Mesendoderm (in vitro differentiated cells): ENCODE measurements at regions not wholly inside any gene's neighbourhood (a gene's known extent, or its start where the extent isn't known, plus 50 kb on each side); places are given as distances from the start of the nearest gene placed in this dataset.

Source experiments
- DNase-seq: peaks from one replicate; pipeline ENCODE4 v3.0.0; 2013
- H2AK5ac ChIP-seq: 2 replicates; pipeline ENCODE4 v1.6.1; 2013; ENCODE audit warnings: low read length, inconsistent platforms
- H2BK120ac ChIP-seq: 2 replicates; pipeline ENCODE4 v1.6.1; 2013; ENCODE audit warnings: low read depth, mild to moderate bottlenecking, low read length, moderate library complexity, mixed read lengths
- H2BK15ac ChIP-seq: replicated peaks from 2 replicates; pipeline ENCODE4 v1.6.1; 2013; ENCODE audit warnings: low read depth, mild to moderate bottlenecking, moderate library complexity
- H2BK5ac ChIP-seq: 2 replicates; pipeline ENCODE4 v1.6.1; 2013; ENCODE audit warnings: low read length, inconsistent platforms
- H3K18ac ChIP-seq: 2 replicates; pipeline ENCODE4 v1.6.1; 2013; ENCODE audit warnings: mild to moderate bottlenecking, low read length, mixed read lengths
- H3K23ac ChIP-seq: one replicate; pipeline ENCODE4 v1.6.1; 2013; ENCODE audit warnings: low read length
- H3K27ac ChIP-seq: 2 replicates; pipeline ENCODE4 v1.5.1; 2013; ENCODE audit warnings: low read depth, mild to moderate bottlenecking, inconsistent platforms, low read length, moderate library complexity
- H3K27me3 ChIP-seq: 2 replicates; pipeline ENCODE4 v1.6.1; 2013; ENCODE audit warnings: low read length, control low read depth, mild to moderate bottlenecking, inconsistent platforms; ENCODE audit not compliant: insufficient read depth, poor library complexity
- H3K36me3 ChIP-seq: 2 replicates; pipeline ENCODE4 v1.6.1; 2013; ENCODE audit warnings: low read length, inconsistent platforms; ENCODE audit not compliant: control insufficient read depth, insufficient read depth
- H3K4ac ChIP-seq: one replicate; pipeline ENCODE4 v1.6.1; 2013; ENCODE audit warnings: low read depth, mild to moderate bottlenecking, low read length, moderate library complexity
- H3K4me1 ChIP-seq: 2 replicates; pipeline ENCODE4 v1.6.1; 2013; ENCODE audit warnings: low read depth, low read length, inconsistent platforms; ENCODE audit not compliant: control insufficient read depth
- H3K4me2 ChIP-seq: 2 replicates; pipeline ENCODE4 v1.6.1; 2013; ENCODE audit warnings: low read length
- H3K4me3 ChIP-seq: 2 replicates; pipeline ENCODE4 v1.5.1; 2013; ENCODE audit warnings: mild to moderate bottlenecking, low read length
- H3K56ac ChIP-seq: one replicate; pipeline ENCODE4 v1.6.1; 2013; ENCODE audit warnings: low read length
- H3K79me1 ChIP-seq: 2 replicates; pipeline ENCODE4 v1.6.1; 2013; ENCODE audit warnings: low read length, inconsistent platforms
- H3K79me2 ChIP-seq: 2 replicates; pipeline ENCODE4 v1.6.1; 2013; ENCODE audit warnings: mild to moderate bottlenecking, low read length; ENCODE audit not compliant: control insufficient read depth, insufficient read depth
- H3K9ac ChIP-seq: 2 replicates; pipeline ENCODE4 v1.6.1; 2013; ENCODE audit warnings: low read length, inconsistent platforms
- H4K5ac ChIP-seq: one replicate; pipeline ENCODE4 v1.6.1; 2013; ENCODE audit warnings: low read length
- H4K8ac ChIP-seq: one replicate; pipeline ENCODE4 v1.6.1; 2013; ENCODE audit warnings: low read depth, mild to moderate bottlenecking, control low read depth, low read length, moderate library complexity
- WGBS: extraction: QIAGEN DNeasy Blood & Tissue Kit; methylation state at CpG from one replicate; pipeline ENCODE4 v1.1.7; 2013; ENCODE audit warnings: low lambda C conversion rate, missing lambda C conversion rate; ENCODE audit not compliant: insufficient coverage; ENCODE audit errors: extremely low coverage; 5-methylcytosine and 5-hydroxymethylcytosine counted together

DNA sequence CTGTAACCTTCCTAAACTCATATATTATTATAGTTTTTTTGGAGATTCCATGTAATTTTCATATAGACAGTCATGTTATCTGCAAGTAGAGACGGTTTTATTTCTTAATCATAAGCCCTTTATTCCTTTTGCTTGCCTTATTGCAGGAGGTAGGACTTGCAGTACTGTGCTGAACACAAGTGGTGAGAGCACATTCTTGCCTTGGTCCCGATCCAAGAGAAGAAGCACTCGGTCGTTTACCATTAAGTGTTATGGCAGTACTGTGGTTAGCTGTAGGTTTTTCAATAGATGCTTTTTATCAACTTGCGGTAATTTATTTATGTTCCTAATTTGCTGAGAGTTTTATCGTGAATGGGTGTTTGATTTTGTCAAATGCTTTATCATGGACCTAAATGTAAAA is 305.7 kb downstream of the DYSF start:
- no peak overlapping the region for H2AK5ac ChIP-seq
- no CpG with 5 or more reads among the region's 6 CpGs for WGBS
- DNase-seq, result no peak

DNA sequence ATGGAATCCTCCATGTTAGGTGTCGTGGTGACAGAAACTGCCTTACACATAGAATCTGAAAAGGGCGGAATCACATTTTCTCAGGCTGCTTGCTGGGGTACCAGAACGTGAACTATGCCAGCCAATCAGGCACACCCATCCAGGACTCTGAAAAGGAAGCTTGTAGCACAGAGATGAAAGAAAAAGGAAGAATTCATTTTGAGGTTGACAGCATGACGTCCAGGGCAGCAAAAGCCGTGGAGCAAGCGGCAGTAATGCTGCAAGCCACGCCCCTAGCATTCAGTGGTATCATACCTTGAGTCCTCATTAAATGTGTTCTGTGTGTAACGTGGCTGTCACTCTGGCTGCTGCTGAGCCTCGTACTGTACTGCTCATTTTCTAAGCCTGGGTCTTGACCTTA is 304.0 kb downstream of the DYSF start:
- no peak overlapping the region for H2AK5ac ChIP-seq
- H3K23ac ChIP-seq, result no peak overlapping the region
- no peaks in the 10 kb centered on the region for H3K79me1 ChIP-seq
- no peak overlapping the region for H3K56ac ChIP-seq
- no peak overlapping the region for H2BK5ac ChIP-seq
- no peaks in the 10 kb centered on the region for H3K79me2 ChIP-seq
- no peaks in the 10 kb centered on the region for H3K27me3 ChIP-seq
- H3K4me3 ChIP-seq, result no peak overlapping the region
- H3K36me3 ChIP-seq, result no peaks in the 10 kb centered on the region
- no peak overlapping the region for H3K4me2 ChIP-seq
- H2BK120ac ChIP-seq, result no peak overlapping the region
- WGBS, result no CpG with 5 or more reads among the region's 9 CpGs
- H3K18ac ChIP-seq, result no peak overlapping the region
- H3K4ac ChIP-seq, result no peak overlapping the region
- no peak for DNase-seq
- H3K4me1 ChIP-seq, result no peaks in the 10 kb centered on the region
- H3K9ac ChIP-seq, result no peak overlapping the region
- H3K27ac ChIP-seq, result no peak overlapping the region
- H2BK15ac ChIP-seq, result no peak overlapping the region
- H4K5ac ChIP-seq, result no peak overlapping the region
- no peak overlapping the region for H4K8ac ChIP-seq

More for the DNA sequence above, 305.7 kb downstream of the DYSF start:
- no peaks in the 10 kb centered on the region for H3K79me2 ChIP-seq
- no peak overlapping the region for H2BK5ac ChIP-seq
- no peak overlapping the region for H3K23ac ChIP-seq
- H3K4ac ChIP-seq, result no peak overlapping the region
- no peaks in the 10 kb centered on the region for H3K27me3 ChIP-seq
- no peak overlapping the region for H3K4me2 ChIP-seq
- H3K9ac ChIP-seq, result no peak overlapping the region
- H3K36me3 ChIP-seq, result no peaks in the 10 kb centered on the region
- H3K18ac ChIP-seq, result no peak overlapping the region
- no peaks in the 10 kb centered on the region for H3K79me1 ChIP-seq
- no peak overlapping the region for H3K56ac ChIP-seq
- H2BK120ac ChIP-seq, result no peak overlapping the region
- no peak overlapping the region for H3K4me3 ChIP-seq
- H3K4me1 ChIP-seq, result no peaks in the 10 kb centered on the region
- no peak overlapping the region for H2BK15ac ChIP-seq
- H4K5ac ChIP-seq, result no peak overlapping the region
- H4K8ac ChIP-seq, result no peak overlapping the region
- H3K27ac ChIP-seq, result no peak overlapping the region

DNA sequence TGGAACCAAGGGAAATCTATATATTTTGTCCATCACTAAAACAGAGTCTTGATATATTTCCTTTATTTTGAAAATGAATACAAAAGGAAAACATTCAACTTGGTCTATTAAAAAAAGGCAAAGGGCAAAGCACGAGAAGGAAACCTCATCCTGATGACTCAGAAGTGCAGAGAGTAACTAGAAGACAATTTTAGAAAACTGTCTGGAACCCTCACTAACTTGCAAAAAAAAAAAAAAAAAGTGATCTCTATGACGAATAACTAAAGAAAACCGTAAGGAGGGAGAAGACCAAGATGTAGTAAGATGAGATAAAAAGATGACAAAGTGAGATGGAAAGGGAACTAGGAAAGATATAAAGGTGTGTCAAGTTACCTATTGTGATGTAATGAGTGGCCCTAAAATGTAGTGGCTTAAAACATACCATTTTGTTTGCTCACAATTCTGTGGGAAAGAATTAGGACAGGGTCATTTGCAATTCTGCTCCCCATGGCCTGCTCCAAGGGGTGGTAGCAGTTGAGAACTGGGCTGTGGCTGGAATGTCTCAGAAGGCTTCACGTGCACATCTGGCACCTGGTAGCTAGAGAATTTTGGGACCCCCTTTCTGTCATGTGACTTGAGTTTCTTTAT is 303.0 kb downstream of the DYSF start:
- H3K79me2 ChIP-seq, result no peaks in the 10 kb centered on the region
- H2BK15ac ChIP-seq, result no peak overlapping the region
- H3K18ac ChIP-seq, result no peak overlapping the region
- no peak overlapping the region for H3K4me3 ChIP-seq
- no peak overlapping the region for H3K27ac ChIP-seq
- no peaks in the 10 kb centered on the region for H3K4me1 ChIP-seq
- no peak overlapping the region for H3K4ac ChIP-seq
- H4K8ac ChIP-seq, result no peak overlapping the region
- H3K4me2 ChIP-seq, result no peak overlapping the region
- H3K56ac ChIP-seq, result no peak overlapping the region
- no peak overlapping the region for H3K9ac ChIP-seq
- H2BK120ac ChIP-seq, result no peak overlapping the region
- H4K5ac ChIP-seq, result no peak overlapping the region
- no peaks in the 10 kb centered on the region for H3K79me1 ChIP-seq
- WGBS, result no CpG with 5 or more reads among the region's 4 CpGs
- no peak overlapping the region for H2AK5ac ChIP-seq
- no peaks in the 10 kb centered on the region for H3K36me3 ChIP-seq
- no peak overlapping the region for H3K23ac ChIP-seq
- DNase-seq, result no peak
- no peaks in the 10 kb centered on the region for H3K27me3 ChIP-seq
- no peak overlapping the region for H2BK5ac ChIP-seq

DNA sequence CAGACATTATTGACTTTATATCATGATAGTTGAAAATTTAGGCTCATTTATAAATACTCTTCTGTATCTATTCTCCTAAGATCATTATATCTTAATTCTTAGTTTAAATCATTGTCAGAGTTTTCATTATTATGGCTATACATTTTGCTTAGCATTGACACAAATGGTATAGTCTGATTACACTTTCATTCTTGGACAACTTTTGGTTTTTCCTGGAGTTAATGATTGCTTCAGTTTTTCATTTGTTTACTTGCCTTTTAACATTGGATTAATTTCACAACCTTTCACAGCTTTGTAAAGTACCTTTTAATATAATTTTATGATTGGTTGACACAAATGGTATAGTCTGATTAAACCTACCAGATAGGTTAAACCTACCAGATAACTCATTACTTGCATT is 298.2 kb downstream of the DYSF start:
- Histone ChIP-seq H3K18ac (no peak overlapping the region), H3K56ac (no peak overlapping the region)

DNA sequence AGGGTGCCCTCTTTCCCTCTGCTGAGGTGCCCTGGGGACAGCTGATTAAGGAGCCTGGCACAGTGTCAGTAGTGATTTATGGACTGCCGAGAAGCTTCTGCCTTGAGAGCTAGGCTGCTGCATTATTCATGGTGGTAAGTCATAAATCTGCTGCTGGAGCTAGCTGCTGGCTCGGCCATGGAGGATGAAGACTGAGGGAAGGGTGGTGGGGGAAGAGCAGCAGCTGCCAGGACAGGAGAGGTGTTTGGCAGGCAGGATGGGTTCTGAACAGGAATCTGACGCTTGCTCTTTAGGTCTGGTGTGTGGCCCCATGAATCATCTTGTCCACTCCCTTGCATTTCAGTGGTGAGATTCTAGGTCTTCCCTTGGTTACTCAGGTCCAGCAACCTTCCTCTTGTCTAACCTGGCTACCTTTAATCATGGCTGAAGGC is 296.3 kb downstream of the DYSF start:
- H3K36me3 ChIP-seq, result no peaks in the 10 kb centered on the region
- H3K27ac ChIP-seq, result no peak overlapping the region
- no peak overlapping the region for H3K23ac ChIP-seq
- no peaks in the 10 kb centered on the region for H3K79me1 ChIP-seq
- H4K8ac ChIP-seq, result no peak overlapping the region
- no peak overlapping the region for H2BK15ac ChIP-seq
- no peak overlapping the region for H3K4me2 ChIP-seq
- no peak overlapping the region for H3K56ac ChIP-seq
- no peaks in the 10 kb centered on the region for H3K79me2 ChIP-seq
- H2AK5ac ChIP-seq, result no peak overlapping the region
- H4K5ac ChIP-seq, result no peak overlapping the region
- no peak overlapping the region for H3K4ac ChIP-seq
- no peak for DNase-seq
- H2BK120ac ChIP-seq, result no peak overlapping the region
- H3K4me3 ChIP-seq, result no peak overlapping the region
- no CpG with 5 or more reads among the region's 3 CpGs for WGBS
- no peak overlapping the region for H2BK5ac ChIP-seq
- H3K18ac ChIP-seq, result no peak overlapping the region
- H3K9ac ChIP-seq, result no peak overlapping the region
- H3K4me1 ChIP-seq, result peaks cover 5% of the 10 kb centered on the region
- no peaks in the 10 kb centered on the region for H3K27me3 ChIP-seq

More for the DNA sequence above, 298.2 kb downstream of the DYSF start:
- Histone ChIP-seq H3K23ac (no peak overlapping the region), H4K8ac (no peak overlapping the region), H3K4ac (no peak overlapping the region), H3K4me3 (no peak overlapping the region), H2BK15ac (no peak overlapping the region), H2BK5ac (no peak overlapping the region), H2BK120ac (no peak overlapping the region), H3K79me1 (no peaks in the 10 kb centered on the region), H2AK5ac (no peak overlapping the region), H3K4me1 (peaks cover 5% of the 10 kb centered on the region), H4K5ac (no peak overlapping the region), H3K36me3 (no peaks in the 10 kb centered on the region), H3K27me3 (no peaks in the 10 kb centered on the region), H3K79me2 (no peaks in the 10 kb centered on the region), H3K4me2 (no peak overlapping the region), H3K9ac (no peak overlapping the region), H3K27ac (no peak overlapping the region)
- DNase-seq, result no peak

DNA sequence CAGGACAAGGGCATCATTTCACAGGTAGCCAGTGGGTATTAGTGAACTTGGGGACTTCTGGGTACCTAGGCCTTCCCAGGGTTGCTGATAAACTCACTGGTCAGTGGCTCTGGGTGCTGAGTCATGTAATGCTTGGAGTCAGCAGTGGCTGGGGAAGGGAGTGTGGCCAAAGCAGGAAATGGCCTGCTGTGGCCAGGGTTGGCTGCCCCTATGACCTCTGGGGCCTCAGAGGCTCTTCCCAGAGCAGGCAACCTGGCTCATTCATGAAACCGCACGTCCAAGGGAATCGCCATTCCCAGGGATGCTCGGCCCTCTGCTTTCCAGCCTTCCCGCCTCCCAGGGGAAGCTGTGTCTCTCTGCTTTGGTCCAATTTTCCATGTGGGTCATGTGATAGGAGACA is 294.9 kb downstream of the DYSF start:
- Histone ChIP-seq H3K56ac (no peak overlapping the region), H4K8ac (no peak overlapping the region), H2BK15ac (no peak overlapping the region), H3K27ac (no peak overlapping the region), H2BK120ac (no peak overlapping the region), H2AK5ac (no peak overlapping the region), H4K5ac (no peak overlapping the region), H3K36me3 (no peaks in the 10 kb centered on the region), H3K4me3 (no peak overlapping the region), H3K18ac (no peak overlapping the region), H3K9ac (no peak overlapping the region), H3K4ac (no peak overlapping the region), H3K23ac (no peak overlapping the region), H3K27me3 (no peaks in the 10 kb centered on the region), H3K79me2 (no peaks in the 10 kb centered on the region), H2BK5ac (no peak overlapping the region), H3K4me1 (peaks cover 5% of the 10 kb centered on the region), H3K79me1 (no peaks in the 10 kb centered on the region), H3K4me2 (no peak overlapping the region)
- peak; percentile 13 for DNase-seq
- no CpG with 5 or more reads among the region's 5 CpGs for WGBS
